ENCODE measurements at regions not wholly inside any gene's neighbourhood (a gene's known extent, or its start where the extent isn't known, plus 50 kb on each side); places are given as distances from the start of the nearest gene placed in this dataset.

- ATAC-seq: no peak
- DNase-seq: peak; percentile 26
Measured at GRCh38 chr20:40160097-40160550, 528.9 kb downstream of the MAFB start.

GRCh38 chr20:40159276-40159675, 529.8 kb downstream of the MAFB start:
- no peak for DNase-seq

DNA sequence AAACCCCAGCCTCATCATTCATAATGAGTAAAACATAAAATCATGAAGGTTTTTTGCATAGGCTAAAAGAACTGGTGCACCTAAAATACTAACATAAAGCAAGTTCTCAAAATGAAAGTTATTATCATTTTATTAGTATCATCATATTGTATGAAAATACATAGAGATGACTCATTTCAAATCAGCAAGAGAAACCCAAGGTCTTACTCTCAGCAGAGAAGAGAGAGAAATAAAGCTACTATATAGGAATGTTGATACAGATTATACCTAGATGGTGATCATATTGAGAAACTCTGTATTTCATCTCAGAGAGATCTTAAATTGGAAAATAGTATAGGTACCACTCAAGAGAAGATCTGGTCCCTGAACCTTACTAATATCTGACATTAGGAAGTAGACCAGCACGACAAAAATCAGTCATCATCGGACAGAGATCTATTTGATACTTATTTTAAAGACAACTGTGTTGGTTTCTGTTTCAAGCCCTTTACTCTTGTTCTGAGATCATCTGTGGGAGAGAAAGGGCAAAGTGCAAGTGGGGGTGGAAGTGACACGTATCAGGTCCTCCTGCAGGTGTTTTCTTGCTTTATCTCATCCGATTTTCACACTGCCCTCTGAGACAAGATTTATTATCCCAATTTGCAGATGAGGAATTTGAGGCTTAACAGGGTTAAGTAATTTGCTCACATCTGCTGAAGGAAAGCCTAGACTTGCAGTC, 532.3 kb downstream of the MAFB start:
- DNase-seq (no peak), ATAC-seq (no peak)

More at GRCh38 chr20:40159276-40159675, 529.8 kb downstream of the MAFB start:
- no peak for ATAC-seq

GRCh38 chr20:40154514-40154913, 534.5 kb downstream of the MAFB start:
- DNase-seq (no peak), ATAC-seq (no peak)

DNA sequence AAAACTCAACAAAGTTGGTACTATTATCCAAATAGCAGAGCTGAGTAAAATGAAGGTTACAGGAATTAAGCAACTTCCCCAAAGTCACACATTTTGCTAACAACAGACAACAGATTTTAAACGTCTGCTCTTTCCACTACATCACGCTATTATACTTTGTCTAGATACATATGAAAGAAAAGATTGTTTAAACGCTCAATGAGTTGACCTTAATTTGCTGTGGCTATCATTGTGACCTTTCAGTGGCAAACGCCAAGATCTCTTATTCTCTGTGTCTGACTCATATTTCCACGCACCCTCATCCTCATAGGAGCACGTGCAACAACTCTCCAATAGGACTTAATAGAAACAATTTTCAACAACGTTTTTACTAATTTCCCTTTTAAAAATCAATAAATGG, 540.1 kb downstream of the MAFB start:
- ATAC-seq (no peak), DNase-seq (no peak)

DNA sequence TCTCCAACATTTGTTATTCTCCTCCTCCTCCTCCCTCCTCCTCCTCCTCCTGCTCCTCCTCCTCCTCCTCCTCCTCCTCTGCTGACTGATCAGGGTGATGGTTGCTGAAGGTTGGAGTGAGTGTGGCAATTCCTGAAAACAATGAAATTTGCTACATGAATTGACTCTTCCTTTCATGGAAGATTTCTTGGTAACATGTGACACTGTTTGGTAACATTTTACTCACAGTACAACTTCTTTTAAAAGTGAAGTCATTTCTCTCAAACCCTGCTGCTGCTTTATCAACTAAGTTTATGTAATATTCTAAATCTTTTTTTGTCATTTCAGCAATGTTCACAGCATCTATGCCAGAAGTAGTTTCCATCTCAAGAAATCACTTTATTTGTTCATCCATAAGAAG, 543.0 kb downstream of the MAFB start:
- ATAC-seq (no peak), DNase-seq (no peak)

DNA sequence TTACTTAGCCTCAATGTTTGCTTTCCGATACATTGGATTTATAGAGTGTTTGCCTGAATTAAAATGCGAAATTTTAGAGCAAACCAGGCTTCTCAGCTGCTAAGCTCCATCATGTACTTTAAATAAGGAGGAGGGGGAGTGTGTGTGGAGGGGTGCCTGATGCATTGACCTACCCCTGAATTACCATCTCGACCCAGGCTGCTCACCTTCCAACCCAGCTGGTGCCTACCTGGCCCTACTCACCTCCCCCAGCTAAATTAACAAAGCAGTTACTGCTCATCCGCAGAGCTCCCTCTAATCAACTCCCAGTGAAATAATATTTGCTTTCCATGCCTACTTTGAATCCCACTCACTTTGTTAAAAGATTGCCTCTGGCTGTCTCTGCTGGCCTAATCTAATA, 544.5 kb downstream of the MAFB start:
- DNase-seq (no peak), ATAC-seq (no peak)

GRCh38 chr20:40134176-40134575, 554.9 kb downstream of the MAFB start:
- no peak for ATAC-seq
- DNase-seq: no peak

DNA sequence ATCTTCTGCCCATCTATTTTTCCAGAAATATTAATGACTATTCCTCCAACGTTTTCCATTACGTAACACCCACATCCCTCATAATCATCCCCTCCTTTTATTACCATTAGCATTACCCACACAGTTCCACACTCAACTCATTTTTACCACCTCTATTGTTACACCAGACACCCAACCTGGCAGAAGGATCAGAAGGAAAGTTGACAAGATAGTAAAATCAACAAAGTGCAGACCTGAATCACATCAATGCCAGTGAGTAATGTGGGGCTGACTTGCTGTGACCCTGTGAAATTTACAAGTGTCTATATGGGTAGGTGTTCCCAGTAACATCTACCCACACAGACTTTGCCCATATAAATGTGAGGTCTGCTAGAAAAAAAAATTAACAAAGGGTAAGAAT, 568.2 kb downstream of the MAFB start:
- ATAC-seq: no peak

DNA sequence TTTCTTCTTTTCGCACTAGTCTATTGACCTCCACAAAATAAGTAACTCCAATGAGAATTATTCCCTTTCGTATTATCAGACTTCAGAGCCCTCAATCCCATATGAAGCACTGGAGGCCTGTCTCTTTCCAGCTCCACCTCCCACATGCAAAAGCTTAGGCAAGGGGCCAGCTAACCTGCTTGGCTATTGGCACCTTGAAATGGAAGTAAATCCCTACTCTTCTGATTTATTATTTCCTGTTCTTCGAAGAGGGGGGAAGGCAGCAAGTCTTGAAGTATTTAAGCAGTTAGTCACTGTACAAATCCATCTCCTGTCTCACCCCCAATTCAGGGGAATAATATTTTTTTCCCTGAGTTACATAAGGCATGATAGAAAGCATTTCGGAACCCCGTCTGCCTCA, 577.8 kb downstream of the MAFB start:
- DNase-seq: no peak
- ATAC-seq: no peak

More for the DNA sequence above, 568.2 kb downstream of the MAFB start:
- no peak for DNase-seq

DNA sequence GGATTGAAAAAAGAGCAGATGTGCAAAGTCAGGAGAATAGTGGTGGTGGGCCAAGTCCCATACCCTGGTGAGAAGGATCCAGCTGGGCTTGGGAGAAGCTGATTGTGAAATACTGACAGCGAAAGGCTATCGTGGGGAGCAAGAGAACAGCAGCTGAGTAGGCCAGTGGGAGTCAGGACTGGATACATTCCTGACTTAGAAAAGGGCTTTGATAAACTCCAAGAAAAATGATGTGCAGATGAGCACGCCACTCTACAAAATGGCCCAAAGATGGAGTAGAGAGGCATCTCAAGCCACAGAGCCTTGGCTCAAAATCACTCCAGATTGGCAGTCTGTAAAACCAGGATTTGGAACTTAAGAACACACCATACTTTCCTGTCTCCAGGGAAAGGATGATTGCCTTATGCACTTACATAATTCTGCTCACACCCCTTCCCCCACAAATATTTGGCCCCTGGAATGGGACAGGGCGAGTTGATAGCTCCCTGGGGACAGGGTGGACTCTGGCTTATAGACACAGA, 578.7 kb downstream of the MAFB start:
- DNase-seq (no peak), ATAC-seq (no peak)

- DNase-seq (no peak), ATAC-seq (no peak)
Measured at GRCh38 chr20:40109136-40109535, 579.9 kb downstream of the MAFB start.

DNA sequence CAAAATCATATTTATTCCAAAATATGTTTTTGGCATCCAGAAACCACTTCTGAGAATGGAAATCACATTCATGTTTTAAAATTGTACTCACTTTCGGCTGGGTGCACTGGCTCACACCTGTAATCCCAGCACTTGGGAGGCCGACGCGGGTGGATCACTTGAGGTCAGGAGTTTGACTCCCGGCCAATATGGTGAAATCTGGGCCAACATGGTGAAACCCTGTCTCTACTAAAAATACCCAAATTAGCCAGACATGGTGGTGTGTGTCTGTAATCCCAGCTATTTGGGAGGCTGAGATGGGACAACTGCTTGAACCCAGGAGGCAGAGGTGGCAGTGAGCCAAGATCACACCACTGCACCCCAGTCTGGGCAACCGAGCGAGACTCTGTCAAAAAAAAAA, 580.7 kb downstream of the MAFB start:
- DNase-seq (no peak), ATAC-seq (no peak)

DNA sequence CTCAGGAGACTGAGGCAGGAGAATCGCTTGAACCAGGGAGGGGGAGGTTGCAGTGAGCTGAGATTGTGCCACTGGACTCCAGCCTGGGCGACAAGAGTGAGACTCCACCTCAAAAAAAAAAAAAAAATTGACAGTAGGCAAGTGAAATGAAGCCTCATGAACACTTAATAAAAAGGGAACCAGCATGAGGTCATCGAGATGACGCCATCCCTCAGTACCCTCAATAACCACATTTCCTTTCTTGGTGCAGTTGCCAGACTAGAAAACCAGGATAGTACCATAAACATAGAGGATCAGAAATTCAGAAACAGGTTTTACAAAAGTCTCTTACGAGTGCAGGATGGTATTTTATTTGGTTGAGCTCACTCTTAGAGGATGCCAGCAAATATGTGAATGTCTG, 584.1 kb downstream of the MAFB start:
- no peak for ATAC-seq

GRCh38 chr20:40103420-40103819, 585.6 kb downstream of the MAFB start:
- DNase-seq (no peak), ATAC-seq (no peak)

More for the DNA sequence above, 584.1 kb downstream of the MAFB start:
- DNase-seq: no peak

GRCh38 chr20:40101560-40101959, 587.5 kb downstream of the MAFB start:
- ATAC-seq (no peak), DNase-seq (no peak)

DNA sequence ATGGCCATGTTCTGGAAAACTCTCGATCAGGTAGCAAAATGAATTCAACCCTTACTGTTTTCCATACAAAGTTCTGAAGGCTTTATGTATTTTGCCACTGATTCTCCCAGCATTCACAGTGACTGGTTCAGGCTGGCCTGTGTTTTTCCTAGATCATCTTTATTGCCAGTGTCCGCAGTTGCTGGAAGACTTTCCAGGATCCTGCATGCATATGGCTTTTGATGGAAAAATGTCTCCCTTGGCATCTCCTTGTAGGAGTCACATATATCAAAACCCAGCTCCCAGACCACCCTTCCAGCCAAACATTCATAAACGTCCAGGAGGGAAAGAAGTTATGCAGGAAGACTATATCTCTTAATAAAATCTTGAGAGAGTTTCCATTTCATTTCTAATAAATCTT, 588.8 kb downstream of the MAFB start:
- ATAC-seq (no peak), DNase-seq (no peak)

- DNase-seq (no peak), ATAC-seq (no peak)
Measured at GRCh38 chr20:40090236-40090635, 598.8 kb downstream of the MAFB start.

DNA sequence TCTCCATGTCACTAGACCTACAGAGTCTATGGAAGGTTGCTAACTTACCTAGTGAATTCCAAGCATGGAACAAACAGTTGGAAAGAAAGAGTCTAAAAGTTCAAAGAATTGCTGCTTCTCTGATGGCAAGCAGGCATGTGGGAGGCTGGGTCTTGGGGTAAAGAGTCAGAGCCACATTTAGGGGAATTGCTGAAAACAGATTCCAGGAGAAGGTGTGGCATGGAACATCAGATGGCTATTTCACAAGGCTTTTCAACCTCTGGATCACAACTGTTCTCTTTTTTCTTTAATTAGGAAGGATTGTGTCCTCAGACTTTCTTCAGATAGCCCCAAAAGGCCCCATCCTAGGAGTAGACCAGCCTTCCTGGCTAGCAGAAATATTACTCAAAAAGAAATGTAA, 601.5 kb downstream of the MAFB start:
- DNase-seq: no peak

DNA sequence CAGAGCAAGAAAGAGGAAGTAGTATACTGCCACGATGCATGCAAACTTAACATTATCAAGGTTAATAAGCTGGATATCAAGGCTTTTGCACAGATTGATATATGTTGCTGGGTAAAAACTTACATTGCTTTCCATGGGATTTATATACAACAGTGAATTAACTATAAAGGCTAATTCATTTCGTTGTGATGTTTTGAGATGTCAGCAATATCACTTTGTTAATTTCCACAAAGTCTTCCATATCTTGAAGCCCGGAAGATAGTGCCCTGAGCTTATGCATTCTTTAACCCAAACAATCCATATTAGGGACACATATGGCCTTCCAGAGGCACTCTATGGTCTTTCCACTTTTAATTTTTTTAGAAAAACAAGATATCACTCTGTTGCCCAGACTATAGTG, 603.5 kb downstream of the MAFB start:
- DNase-seq (no peak), ATAC-seq (no peak)

More for the DNA sequence above, 601.5 kb downstream of the MAFB start:
- ATAC-seq: no peak

DNA sequence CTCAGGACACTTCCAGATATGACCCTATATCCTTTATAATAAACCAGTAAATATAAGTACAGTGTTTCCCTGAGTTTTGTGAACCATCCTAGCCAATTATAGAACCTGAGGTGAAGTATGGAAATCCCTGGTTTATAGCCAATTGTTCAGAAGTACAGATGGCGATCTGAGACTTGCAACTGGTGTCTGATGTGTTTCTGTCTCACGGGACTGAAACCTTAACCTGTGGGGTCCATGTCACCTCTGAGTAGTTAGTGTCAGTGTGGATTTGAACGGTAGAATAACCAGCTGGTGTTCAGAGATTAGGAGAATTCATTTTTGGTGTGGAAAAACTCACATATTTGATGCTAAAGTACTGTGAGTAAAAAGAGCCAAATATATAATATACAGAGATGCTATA, 606.6 kb downstream of the MAFB start:
- DNase-seq (no peak), ATAC-seq (no peak)

DNA sequence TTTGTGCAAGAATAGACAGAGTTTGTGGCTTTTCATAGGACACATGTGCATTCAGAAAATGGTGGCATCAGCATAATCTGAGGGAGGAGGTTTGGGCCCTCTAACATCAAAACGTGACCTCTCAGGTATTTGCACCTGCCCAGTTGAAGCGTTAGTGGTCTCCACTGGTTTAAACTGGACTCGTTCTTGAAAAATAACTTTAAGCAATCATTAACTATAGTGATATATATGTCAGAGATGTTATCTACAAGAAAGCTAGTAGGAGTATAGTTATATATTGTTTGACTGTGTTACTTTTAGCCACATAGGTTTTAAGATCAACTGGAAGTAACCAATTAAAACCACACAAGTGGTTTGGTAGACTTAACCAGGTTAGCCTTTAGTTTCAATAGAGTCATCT, 607.4 kb downstream of the MAFB start:
- DNase-seq (no peak), ATAC-seq (no peak)

DNA sequence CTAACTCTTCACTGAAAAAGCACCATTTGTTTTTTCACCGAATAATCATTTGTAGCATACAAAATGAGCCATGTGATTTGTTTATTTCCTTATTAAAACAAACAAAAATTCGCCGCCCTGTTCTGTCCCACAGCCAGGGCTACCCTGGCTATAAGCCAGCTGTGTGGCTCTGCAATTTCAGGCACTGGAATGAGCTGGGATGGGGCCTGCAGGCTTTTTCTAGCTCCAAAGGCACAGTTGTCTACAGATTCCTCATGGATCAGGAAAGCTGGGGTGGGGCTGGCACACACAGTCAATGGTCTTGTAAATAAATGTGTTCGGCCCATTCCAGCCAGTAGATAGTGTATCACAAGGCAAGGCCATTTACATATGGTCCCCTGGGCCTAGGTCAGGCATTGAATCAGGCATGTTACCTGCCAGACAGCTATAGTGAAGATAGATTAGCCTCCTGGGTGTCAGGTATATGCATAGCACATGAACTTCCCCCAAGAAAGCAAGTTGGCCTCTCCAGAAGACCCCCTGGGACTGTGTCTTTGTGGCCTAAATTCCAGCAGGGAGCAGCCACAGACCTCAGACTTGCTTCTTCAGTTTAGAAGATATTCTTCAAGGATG, 608.9 kb downstream of the MAFB start:
- ATAC-seq (no peak), DNase-seq (no peak)
